ENCODE measurements at regions not wholly inside any gene's neighbourhood (a gene's known extent, or its start where the extent isn't known, plus 50 kb on each side); places are given as distances from the start of the nearest gene placed in this dataset.
"Not testable (repeated sequence)": the region's sequence is repeated elsewhere in the genome, so short reads cannot be mapped to it uniquely, and the experiment has no call there.

DNA sequence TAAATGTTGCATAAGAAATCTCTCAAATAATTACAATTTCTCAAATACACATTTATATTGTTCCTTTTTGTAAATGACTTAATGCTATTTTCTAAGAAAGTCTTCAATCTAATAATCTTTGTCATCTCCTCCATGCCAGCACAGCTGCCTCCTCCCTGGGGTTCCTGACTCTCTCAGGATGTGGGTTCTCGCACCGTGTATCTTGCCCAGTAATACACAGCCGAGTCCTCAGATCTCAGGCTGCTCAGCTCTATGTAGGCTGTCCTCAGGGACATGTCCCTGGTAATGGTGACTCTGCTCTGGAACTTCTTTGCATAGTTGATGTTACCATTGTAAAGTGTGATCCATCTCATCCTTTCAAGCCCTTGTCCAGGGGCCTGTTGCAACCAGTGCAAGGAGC is 1223.7 kb downstream of the TMEM121 start:
- not testable (repeated sequence) for H3K27me3 ChIP-seq (ENCODE audit: control insufficient read depth, insufficient read depth, low read length); H3K4me3 ChIP-seq (ENCODE audit: low read length); H3K9me3 ChIP-seq (ENCODE audit: control insufficient read depth, low read length); H3K36me3 ChIP-seq (ENCODE audit: control insufficient read depth, insufficient read depth, low read length); H3K4me1 ChIP-seq (ENCODE audit: control insufficient read depth, insufficient read depth, low read length); H3K9ac ChIP-seq (ENCODE audit: low read length)

DNA sequence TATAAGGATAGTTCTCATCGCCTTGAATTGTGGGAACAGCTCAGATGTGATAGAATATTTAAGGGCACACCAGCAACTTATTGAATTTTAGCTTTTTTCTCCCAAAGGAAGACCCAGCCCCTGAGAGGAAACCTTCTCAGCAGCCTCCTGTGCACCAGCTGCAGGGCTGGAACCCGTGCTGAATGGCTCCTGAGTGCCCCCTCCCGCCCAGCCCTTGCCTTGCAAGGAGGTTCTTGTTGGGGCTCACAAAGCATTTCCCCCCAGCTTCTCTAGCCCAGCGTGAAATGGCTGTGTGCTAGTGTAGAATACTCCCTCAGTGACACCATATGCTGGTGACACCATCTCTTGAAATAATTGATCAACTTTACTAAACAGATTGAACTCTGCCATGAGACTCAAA is 1227.4 kb downstream of the TMEM121 start:
- not testable (repeated sequence) for H3K27me3 ChIP-seq (ENCODE audit: control insufficient read depth, insufficient read depth, low read length); H3K9me3 ChIP-seq (ENCODE audit: control insufficient read depth, low read length); H3K4me1 ChIP-seq (ENCODE audit: control insufficient read depth, insufficient read depth, low read length); H3K4me3 ChIP-seq (ENCODE audit: low read length); H3K36me3 ChIP-seq (ENCODE audit: control insufficient read depth, insufficient read depth, low read length); H3K9ac ChIP-seq (ENCODE audit: low read length)

DNA sequence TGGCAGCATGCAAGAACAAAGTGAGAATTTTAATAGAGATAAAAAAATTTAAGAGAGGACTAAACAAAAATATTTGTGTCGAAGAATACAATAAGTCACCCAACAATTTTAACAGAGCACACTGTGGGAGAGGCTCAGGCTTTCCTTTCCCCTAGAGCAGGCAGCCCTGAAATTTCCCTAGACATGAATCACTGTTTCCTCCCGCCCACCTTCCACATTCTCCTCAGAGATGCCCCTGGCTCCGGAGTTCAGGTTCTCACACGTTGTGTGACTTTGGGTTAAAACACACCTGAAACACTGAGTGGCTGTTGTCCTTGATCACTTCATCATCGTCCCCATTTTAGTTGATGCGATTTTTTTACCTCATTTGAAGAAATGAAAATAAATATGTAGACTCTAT is 1231.1 kb downstream of the TMEM121 start:
- H3K9ac ChIP-seq (ENCODE audit: low read length); H3K9me3 ChIP-seq (ENCODE audit: control insufficient read depth, low read length); H3K4me1 ChIP-seq (ENCODE audit: control insufficient read depth, insufficient read depth, low read length); H3K27me3 ChIP-seq (ENCODE audit: control insufficient read depth, insufficient read depth, low read length); H3K36me3 ChIP-seq (ENCODE audit: control insufficient read depth, insufficient read depth, low read length); H3K4me3 ChIP-seq (ENCODE audit: low read length): not testable (repeated sequence)

DNA sequence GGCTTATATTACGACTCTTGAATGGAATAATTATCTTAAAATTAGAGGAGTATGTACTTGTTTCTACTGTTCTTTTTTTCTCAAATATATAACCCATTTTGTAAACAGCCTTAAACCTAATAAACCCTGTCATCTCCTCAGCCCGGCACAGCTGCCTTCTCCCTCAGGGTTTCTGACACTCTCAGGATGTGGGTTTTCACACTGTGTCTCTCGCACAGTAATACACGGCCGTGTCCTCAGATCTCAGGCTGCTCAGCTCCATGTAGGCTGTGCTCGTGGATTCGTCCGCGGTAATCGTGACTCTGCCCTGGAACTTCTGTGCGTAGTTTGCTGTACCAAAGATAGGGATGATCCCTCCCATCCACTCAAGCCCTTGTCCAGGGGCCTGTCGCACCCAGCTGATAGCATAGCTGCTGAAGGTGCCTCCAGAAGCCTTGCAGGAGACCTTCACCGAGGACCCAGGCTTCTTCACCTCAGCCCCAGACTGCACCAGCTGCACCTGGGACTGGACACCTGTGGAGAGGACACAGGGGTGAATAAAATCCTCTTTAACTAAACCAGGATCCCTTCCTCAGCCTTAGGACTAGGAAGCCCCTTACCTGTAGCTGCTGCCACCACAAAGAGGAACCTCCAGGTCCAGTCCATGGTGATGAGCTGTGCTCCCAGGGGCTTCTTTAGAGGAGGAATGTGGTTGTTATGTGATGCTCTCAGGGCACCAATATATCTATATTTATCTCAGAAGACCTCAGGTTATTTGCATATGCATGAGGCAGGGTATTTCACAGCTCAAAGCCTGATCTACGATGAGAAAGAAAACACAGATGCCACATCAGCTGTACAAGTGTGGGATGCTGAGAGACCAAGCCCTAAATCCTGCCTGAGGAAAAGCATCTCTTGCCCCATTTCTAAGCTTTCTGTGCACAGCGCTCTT is 1235.8 kb downstream of the TMEM121 start:
- H3K27me3 ChIP-seq (ENCODE audit: control insufficient read depth, insufficient read depth, low read length); H3K9ac ChIP-seq (ENCODE audit: low read length); H3K36me3 ChIP-seq (ENCODE audit: control insufficient read depth, insufficient read depth, low read length); H3K9me3 ChIP-seq (ENCODE audit: control insufficient read depth, low read length); H3K4me1 ChIP-seq (ENCODE audit: control insufficient read depth, insufficient read depth, low read length); H3K4me3 ChIP-seq (ENCODE audit: low read length): not testable (repeated sequence)

DNA sequence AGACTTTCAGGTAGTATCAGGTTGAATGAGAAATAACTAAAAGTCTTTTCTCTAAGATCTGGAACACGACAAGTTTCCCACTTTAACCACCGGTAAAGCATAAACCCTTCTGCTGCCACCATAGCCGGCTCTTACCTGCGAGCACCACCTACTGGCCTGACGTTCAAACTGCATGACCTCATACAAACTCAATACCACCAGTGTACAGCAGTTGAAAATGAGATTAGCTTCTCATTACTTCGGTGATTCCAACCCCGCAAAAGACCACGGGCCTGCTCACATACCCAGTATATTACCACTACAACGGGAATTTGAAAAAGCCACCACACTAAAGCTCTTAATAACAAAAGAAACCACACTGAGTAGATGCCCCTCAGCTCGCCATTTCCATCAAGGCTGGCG is 1238.6 kb downstream of the TMEM121 start:
- not testable (repeated sequence) for H3K4me3 ChIP-seq (ENCODE audit: low read length); H3K27me3 ChIP-seq (ENCODE audit: control insufficient read depth, insufficient read depth, low read length); H3K4me1 ChIP-seq (ENCODE audit: control insufficient read depth, insufficient read depth, low read length); H3K36me3 ChIP-seq (ENCODE audit: control insufficient read depth, insufficient read depth, low read length); H3K9me3 ChIP-seq (ENCODE audit: control insufficient read depth, low read length); H3K9ac ChIP-seq (ENCODE audit: low read length)

DNA sequence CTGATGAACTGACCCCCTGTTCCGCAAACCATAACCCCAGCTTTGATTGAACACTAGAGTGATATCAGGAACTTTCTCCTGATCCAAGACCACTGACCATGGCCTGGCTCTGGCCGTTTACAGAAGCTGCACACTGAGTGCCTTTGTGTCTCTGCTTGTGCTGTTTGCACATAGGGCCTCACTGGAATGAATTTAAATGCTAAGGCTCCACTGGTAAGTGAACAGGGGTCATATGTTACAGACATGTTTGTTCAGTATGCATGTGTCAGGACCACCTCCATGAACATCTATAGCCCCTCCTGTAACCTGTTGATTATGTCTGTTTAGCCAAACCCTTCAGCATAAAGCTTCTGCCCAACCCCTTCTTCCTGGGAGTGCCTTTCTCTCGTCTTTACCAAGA is 1239.8 kb downstream of the TMEM121 start:
- Histone ChIP-seq H3K4me3 (ENCODE audit: low read length) (no peak overlapping the region), H3K36me3 (ENCODE audit: control insufficient read depth, insufficient read depth, low read length) (no peaks in the 10 kb centered on the region), H3K9me3 (ENCODE audit: control insufficient read depth, low read length) (no peaks in the 10 kb centered on the region), H3K27me3 (ENCODE audit: control insufficient read depth, insufficient read depth, low read length) (no peaks in the 10 kb centered on the region), H3K4me1 (ENCODE audit: control insufficient read depth, insufficient read depth, low read length) (no peaks in the 10 kb centered on the region), H3K9ac (ENCODE audit: low read length) (no peak overlapping the region)

DNA sequence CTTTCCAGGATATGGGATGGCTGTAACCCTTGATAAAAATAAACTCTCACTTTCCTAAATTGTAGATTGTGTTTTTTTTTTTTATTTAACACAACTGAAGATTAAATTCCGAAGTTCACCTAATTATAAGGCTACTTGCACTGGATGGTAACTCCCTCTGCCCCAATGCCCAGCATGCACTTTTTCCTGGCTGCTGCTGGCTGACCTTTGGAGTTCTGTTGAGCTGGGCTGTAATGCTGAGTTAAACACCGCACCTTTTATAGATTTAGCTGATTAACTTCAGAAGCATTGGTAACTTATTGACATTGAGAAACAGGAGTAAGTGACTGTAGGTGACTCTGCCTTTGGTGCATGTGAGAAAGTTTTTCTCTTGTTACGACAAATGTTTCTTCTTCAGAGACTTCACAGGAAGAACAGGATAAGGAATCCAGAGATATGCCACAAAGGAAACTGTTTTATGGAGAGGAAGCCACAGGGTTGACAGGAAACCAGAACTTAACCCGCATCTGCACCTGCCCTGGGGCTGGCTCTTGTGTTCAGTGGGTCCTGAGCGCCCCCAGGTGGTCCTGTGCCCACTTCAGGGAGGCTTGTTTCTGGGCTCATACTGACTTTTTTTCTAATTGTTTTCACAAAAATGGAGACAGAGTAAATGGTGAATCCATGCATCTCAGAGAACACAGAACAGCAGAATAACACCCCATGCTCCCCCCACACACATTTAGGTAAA is 1240.3 kb downstream of the TMEM121 start:
- not testable (repeated sequence) for H3K4me3 ChIP-seq (ENCODE audit: low read length); H3K9me3 ChIP-seq (ENCODE audit: control insufficient read depth, low read length); H3K4me1 ChIP-seq (ENCODE audit: control insufficient read depth, insufficient read depth, low read length); H3K9ac ChIP-seq (ENCODE audit: low read length); H3K36me3 ChIP-seq (ENCODE audit: control insufficient read depth, insufficient read depth, low read length); H3K27me3 ChIP-seq (ENCODE audit: control insufficient read depth, insufficient read depth, low read length)

DNA sequence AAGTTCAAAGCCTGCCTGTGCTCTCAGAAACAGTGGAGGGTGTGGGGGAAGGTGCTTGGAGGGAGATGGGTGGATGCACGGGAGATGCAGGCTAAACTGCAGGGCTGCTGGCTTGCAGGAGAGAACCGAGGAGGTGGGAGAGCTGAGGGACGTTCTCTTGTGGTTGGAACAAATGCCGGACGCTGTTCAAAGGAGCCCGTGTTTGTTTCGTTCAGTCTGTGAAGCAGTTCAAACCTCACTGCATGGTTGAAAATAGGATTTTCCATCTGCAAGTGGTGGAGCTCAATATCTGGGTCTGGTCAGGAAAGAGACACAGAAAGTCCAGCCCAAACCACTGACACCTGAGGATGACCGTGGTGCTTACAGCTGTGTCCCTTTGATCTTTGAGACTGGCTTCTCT is 1241.8 kb downstream of the TMEM121 start:
- not testable (repeated sequence) for H3K9me3 ChIP-seq (ENCODE audit: control insufficient read depth, low read length); H3K4me3 ChIP-seq (ENCODE audit: low read length); H3K27me3 ChIP-seq (ENCODE audit: control insufficient read depth, insufficient read depth, low read length); H3K9ac ChIP-seq (ENCODE audit: low read length); H3K4me1 ChIP-seq (ENCODE audit: control insufficient read depth, insufficient read depth, low read length); H3K36me3 ChIP-seq (ENCODE audit: control insufficient read depth, insufficient read depth, low read length)

DNA sequence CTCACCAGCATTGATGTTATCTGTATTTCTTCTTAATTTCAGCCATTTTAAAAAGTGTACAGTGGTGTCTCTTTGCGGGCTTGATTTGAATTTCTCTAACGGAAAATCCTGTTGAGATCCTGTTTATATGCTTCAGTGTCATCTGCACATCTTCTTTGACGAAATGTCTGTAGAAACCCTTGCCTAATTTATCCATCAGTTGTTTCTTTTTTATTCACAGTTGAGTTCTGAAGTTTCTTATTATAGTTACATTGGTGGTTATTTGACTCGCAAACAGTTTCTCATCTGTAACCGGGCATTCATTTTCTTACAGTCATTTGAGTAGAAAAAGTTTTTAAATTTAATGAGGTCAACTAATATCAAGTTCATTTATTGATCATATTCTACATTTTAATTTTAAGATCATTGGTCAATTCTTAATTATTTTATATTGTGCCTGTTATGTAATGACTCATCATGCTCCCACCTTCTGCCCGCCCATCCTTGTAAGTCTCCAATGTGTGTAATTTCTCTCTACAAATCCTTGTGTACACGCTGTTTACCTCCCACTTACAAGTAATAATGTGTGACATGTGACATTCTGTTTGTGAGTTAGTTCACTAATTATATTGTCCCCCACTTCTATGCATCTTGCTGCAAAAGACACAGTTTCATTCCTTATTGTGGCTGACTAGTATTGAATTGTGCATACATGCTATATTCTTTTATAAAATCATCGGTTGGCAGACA is 1242.8 kb downstream of the TMEM121 start:
- not testable (repeated sequence) for H3K27me3 ChIP-seq (ENCODE audit: control insufficient read depth, insufficient read depth, low read length); H3K9me3 ChIP-seq (ENCODE audit: control insufficient read depth, low read length); H3K36me3 ChIP-seq (ENCODE audit: control insufficient read depth, insufficient read depth, low read length); H3K9ac ChIP-seq (ENCODE audit: low read length); H3K4me1 ChIP-seq (ENCODE audit: control insufficient read depth, insufficient read depth, low read length); H3K4me3 ChIP-seq (ENCODE audit: low read length)

DNA sequence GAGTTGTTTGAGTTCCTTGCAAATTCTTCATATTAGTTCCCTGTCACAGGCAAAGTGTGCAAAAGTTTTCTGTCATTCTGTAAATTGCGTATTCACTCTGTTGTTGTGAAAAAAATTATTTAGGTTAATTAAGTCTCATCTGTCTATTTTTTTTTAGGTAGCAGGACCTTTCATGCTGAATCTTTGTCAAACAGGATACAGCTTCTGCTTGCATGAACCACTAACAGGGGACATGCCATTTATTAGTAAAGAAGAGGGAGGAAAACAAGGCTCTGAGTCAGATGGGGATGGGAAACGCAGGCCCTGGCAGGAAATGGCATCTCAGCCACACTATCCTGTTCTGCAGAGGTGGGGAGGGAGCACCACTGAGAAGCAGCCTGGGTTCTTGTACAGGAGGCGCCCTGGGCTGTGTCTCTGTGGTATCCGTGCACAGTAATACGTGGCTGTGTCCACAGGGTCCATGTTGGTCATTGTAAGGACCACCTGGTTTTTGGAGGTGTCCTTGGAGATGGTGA is 1243.8 kb downstream of the TMEM121 start:
- not testable (repeated sequence) for H3K9ac ChIP-seq (ENCODE audit: low read length); H3K4me1 ChIP-seq (ENCODE audit: control insufficient read depth, insufficient read depth, low read length); H3K27me3 ChIP-seq (ENCODE audit: control insufficient read depth, insufficient read depth, low read length); H3K4me3 ChIP-seq (ENCODE audit: low read length); H3K36me3 ChIP-seq (ENCODE audit: control insufficient read depth, insufficient read depth, low read length); H3K9me3 ChIP-seq (ENCODE audit: control insufficient read depth, low read length)

DNA sequence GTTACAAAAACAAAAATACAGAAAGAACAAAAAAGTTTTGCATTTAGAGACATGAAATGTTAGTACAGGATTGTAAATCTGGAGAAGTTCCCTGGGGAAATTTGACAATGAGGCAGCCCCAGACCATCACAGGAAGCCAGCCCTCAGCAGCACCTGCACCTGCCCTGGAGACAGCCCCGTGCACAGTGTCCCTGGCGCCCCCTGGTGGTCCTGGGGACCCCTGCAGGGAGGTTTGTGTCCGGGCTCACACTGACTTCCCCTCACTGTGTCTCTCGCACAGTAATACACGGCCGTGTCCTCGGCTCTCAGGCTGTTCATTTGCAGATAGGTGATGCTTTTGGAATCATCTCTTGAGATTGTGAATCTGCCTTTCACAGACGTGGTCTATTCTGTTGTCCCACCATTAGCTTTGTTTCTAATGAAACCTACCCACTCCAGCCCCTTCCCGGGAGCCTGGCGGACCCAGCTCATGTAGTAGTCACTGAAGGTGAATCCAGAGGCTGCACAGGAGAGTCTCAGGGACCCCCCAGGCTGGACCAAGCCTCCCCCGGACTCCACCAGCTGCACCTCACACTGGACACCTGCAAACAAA is 1248.6 kb downstream of the TMEM121 start:
- not testable (repeated sequence) for H3K4me1 ChIP-seq (ENCODE audit: control insufficient read depth, insufficient read depth, low read length); H3K9ac ChIP-seq (ENCODE audit: low read length)

More for the DNA sequence above, 1248.6 kb downstream of the TMEM121 start:
- H3K9me3 ChIP-seq (ENCODE audit: control insufficient read depth, low read length); H3K4me3 ChIP-seq (ENCODE audit: low read length); H3K36me3 ChIP-seq (ENCODE audit: control insufficient read depth, insufficient read depth, low read length); H3K27me3 ChIP-seq (ENCODE audit: control insufficient read depth, insufficient read depth, low read length): not testable (repeated sequence)
